NCI-H146 treated with DMSO at 0.1 percent for 48 hours (cell line): ENCODE measurements at regions not wholly inside any gene's neighbourhood (a gene's known extent, or its start where the extent isn't known, plus 50 kb on each side); places are given as distances from the start of the nearest gene placed in this dataset.

Source experiments
- DNase-seq: peaks from one replicate; lab custom pipeline; 2025; ENCODE audit not compliant: unreplicated experiment; lab: John Stamatoyannopoulos, UW

- no peak for DNase-seq
Observed at GRCh38 chr15:67980773-67981685, 73.1 kb upstream of the PIAS1 start.

- no peak for DNase-seq
Observed at GRCh38 chr15:67981848-67982247, 72.3 kb upstream of the PIAS1 start.

- DNase-seq = no peak
Observed at GRCh38 chr15:67991706-67992105, 62.4 kb upstream of the PIAS1 start.

- no peak for DNase-seq
Observed at GRCh38 chr15:67992411-67992810, 61.7 kb upstream of the PIAS1 start.

GRCh38 chr15:67992834-67993233 is 61.3 kb upstream of the PIAS1 start:
- DNase-seq = no peak

- DNase-seq = no peak
Observed at GRCh38 chr15:67997996-67998395, 56.1 kb upstream of the PIAS1 start.

GRCh38 chr15:67998599-67999133 is 55.4 kb upstream of the PIAS1 start:
- DNase-seq = no peak

GRCh38 chr15:67999320-68000100 is 54.6 kb upstream of the PIAS1 start:
- DNase-seq = no peak

- no peak for DNase-seq
Observed at GRCh38 chr15:68000754-68001153, 53.4 kb upstream of the PIAS1 start.

GRCh38 chr15:68001811-68002210 is 52.3 kb upstream of the PIAS1 start:
- DNase-seq = no peak

GRCh38 chr15:68003297-68003696 is 50.8 kb upstream of the PIAS1 start:
- no peak for DNase-seq
